ENCODE measurements at regions not wholly inside any gene's neighbourhood (a gene's known extent, or its start where the extent isn't known, plus 50 kb on each side); places are given as distances from the start of the nearest gene placed in this dataset.

GRCh38 chr3:66713921-66714320 is 213.1 kb upstream of the LRIG1 start:
- no peaks in the 10 kb centered on the region for H3K9me3 ChIP-seq (ENCODE audit: insufficient read depth, low read depth)
- no peaks in the 10 kb centered on the region for H3F3A ChIP-seq (ENCODE audit: insufficient read depth, low read depth)
- no peaks in the 10 kb centered on the region for H4K20me1 ChIP-seq (ENCODE audit: insufficient read depth)
- peaks cover 14% of the 10 kb centered on the region for H3K4me1 ChIP-seq (replicated peaks; ENCODE audit: insufficient read depth)
- TF ChIP-seq EZH2 (IDR thresholded peaks at IDR 0.05; ENCODE audit: low read depth) (no peak), CTCF (conservative IDR thresholded peaks at IDR 0.05) (no peak)
- no peaks in the 10 kb centered on the region for H3K27me3 ChIP-seq (ENCODE audit: insufficient read depth, low read depth)
- DNase-seq: no peak
- intact Hi-C loops (cut with micrococcal nuclease; ENCODE audit: unreplicated experiment): no loop called here
- H3K79me2 ChIP-seq (ENCODE audit: low read depth): no peaks in the 10 kb centered on the region
- no TSS peak for BruUV-seq (replicated peaks)
- no peaks in the 10 kb centered on the region for H3K36me3 ChIP-seq (ENCODE audit: low read depth)
- no peak overlapping the region for H3K4me3 ChIP-seq
- H2AFZ ChIP-seq: no peak overlapping the region
- no peak overlapping the region for H3K4me2 ChIP-seq
- ChIA-PET POLR2A (ENCODE audit: unreplicated experiment) (no interaction called here), CTCF (no interaction called here)
- no peaks in the 10 kb centered on the region for H3K9me2 ChIP-seq (ENCODE audit: insufficient read depth)
- H3K27ac ChIP-seq: no peak overlapping the region

GRCh38 chr3:66715806-66716205 is 215.0 kb upstream of the LRIG1 start:
- ChIA-PET CTCF (no interaction called here), POLR2A (ENCODE audit: unreplicated experiment) (no interaction called here)
- no peak overlapping the region for H2AFZ ChIP-seq
- no TSS peak for BruUV-seq (replicated peaks)
- H3K27ac ChIP-seq: no peak overlapping the region
- no peaks in the 10 kb centered on the region for H3K79me2 ChIP-seq (ENCODE audit: low read depth)
- H3K4me3 ChIP-seq: no peak overlapping the region
- H3K4me1 ChIP-seq (replicated peaks; ENCODE audit: insufficient read depth): peaks cover 14% of the 10 kb centered on the region
- no peaks in the 10 kb centered on the region for H3F3A ChIP-seq (ENCODE audit: insufficient read depth, low read depth)
- no peaks in the 10 kb centered on the region for H3K9me2 ChIP-seq (ENCODE audit: insufficient read depth)
- H3K36me3 ChIP-seq (ENCODE audit: low read depth): no peaks in the 10 kb centered on the region
- no peaks in the 10 kb centered on the region for H3K9me3 ChIP-seq (ENCODE audit: insufficient read depth, low read depth)
- no peak overlapping the region for H3K4me2 ChIP-seq
- H4K20me1 ChIP-seq (ENCODE audit: insufficient read depth): no peaks in the 10 kb centered on the region
- TF ChIP-seq EZH2 (IDR thresholded peaks at IDR 0.05; ENCODE audit: low read depth): no peak
- TF ChIP-seq CTCF (conservative IDR thresholded peaks at IDR 0.05): no peak
- no peak for DNase-seq
- H3K27me3 ChIP-seq (ENCODE audit: insufficient read depth, low read depth): no peaks in the 10 kb centered on the region
- intact Hi-C loops (cut with micrococcal nuclease; ENCODE audit: unreplicated experiment): no loop called here

- Histone ChIP-seq H3K36me3 (ENCODE audit: low read depth) (no peaks in the 10 kb centered on the region), H3K27me3 (ENCODE audit: insufficient read depth, low read depth) (no peaks in the 10 kb centered on the region), H3K4me2 (no peak overlapping the region), H3K27ac (no peak overlapping the region), H3K9me2 (ENCODE audit: insufficient read depth) (no peaks in the 10 kb centered on the region), H3K9me3 (ENCODE audit: insufficient read depth, low read depth) (no peaks in the 10 kb centered on the region), H2AFZ (no peak overlapping the region), H3F3A (ENCODE audit: insufficient read depth, low read depth) (no peaks in the 10 kb centered on the region), H3K4me3 (no peak overlapping the region), H3K4me1 (replicated peaks; ENCODE audit: insufficient read depth) (peaks cover 2% of the 10 kb centered on the region), H4K20me1 (ENCODE audit: insufficient read depth) (no peaks in the 10 kb centered on the region), H3K79me2 (ENCODE audit: low read depth) (no peaks in the 10 kb centered on the region)
- TF ChIP-seq EZH2 (IDR thresholded peaks at IDR 0.05; ENCODE audit: low read depth) (no peak), CTCF (conservative IDR thresholded peaks at IDR 0.05) (no peak)
- ChIA-PET CTCF (no interaction called here), POLR2A (ENCODE audit: unreplicated experiment) (interaction anchor here (0.6 kb wide), 1 partner anchor 104 kb away, joined by 3 read pairs; no protein-coding TSS in a partner anchor)
- no peak for DNase-seq
- intact Hi-C loops (cut with micrococcal nuclease; ENCODE audit: unreplicated experiment): no loop called here
- BruUV-seq (replicated peaks): no TSS peak
These were observed 217.0 kb upstream of the LRIG1 start for GRCh38 chr3:66717806-66718205.
